H1 (cell line): ENCODE measurements at regions not wholly inside any gene's neighbourhood (a gene's known extent, or its start where the extent isn't known, plus 50 kb on each side); places are given as distances from the start of the nearest gene placed in this dataset.

Experiments used
- CTCF ChIA-PET: fragments of 300-600 bp; sonication (Branson Sonifier 250); formaldehyde crosslinking; loops from one replicate; lab custom pipeline; 2021; ENCODE audit not compliant: partially characterized antibody; lab: Charles Lee
- POLR2A ChIA-PET: fragments of 300-600 bp; sonication (Branson Sonifier 250); formaldehyde crosslinking; loops from one replicate; lab custom pipeline; 2021; ENCODE audit warnings: inconsistent platforms; ENCODE audit not compliant: partially characterized antibody; lab: Charles Lee
- DNase-seq, 2 experiments: peaks; one replicate each; pipeline versions ENCODE4 v3.0.0 to v3.0.0-alpha.2; 2010 to 2022; ENCODE audit warnings: low spot score in 2 of 2, low read depth in 1 of 2, mixed read lengths in 1 of 2
- FAIRE-seq: peaks from 2 replicates; lab custom pipeline; 2011; peaks lifted over from hg19 to GRCh38; lab: Jason Lieb, UNC
- H2AFZ ChIP-seq: 2 replicates; pipeline ENCODE4 v1.8.1; 2012; ENCODE audit warnings: low read length, inconsistent platforms
- H2AK5ac ChIP-seq: 2 replicates; pipeline ENCODE4 v1.6.1; 2013; ENCODE audit warnings: low read depth, low read length
- H2BK120ac ChIP-seq: replicated peaks from 2 replicates; pipeline ENCODE3; 2013; ENCODE audit warnings: low read depth, low read length, inconsistent platforms
- H2BK12ac ChIP-seq: 2 replicates; pipeline ENCODE4 v1.6.1; 2013; ENCODE audit warnings: low read depth, low read length
- H2BK15ac ChIP-seq: 2 replicates; pipeline ENCODE4 v1.6.1; 2013; ENCODE audit warnings: low read length
- H2BK20ac ChIP-seq: 2 replicates; pipeline ENCODE4 v1.6.1; 2013; ENCODE audit warnings: low read length
- H2BK5ac ChIP-seq: 2 replicates; pipeline ENCODE4 v1.6.1; 2013; ENCODE audit warnings: low read depth, low read length
- H3K14ac ChIP-seq: 2 replicates; pipeline ENCODE4 v1.6.1; 2013; ENCODE audit warnings: inconsistent platforms; ENCODE audit not compliant: insufficient read length
- H3K18ac ChIP-seq: 2 replicates; pipeline ENCODE4 v1.6.1; 2013; ENCODE audit warnings: low read length; ENCODE audit errors: extremely low read depth
- H3K23ac ChIP-seq: 2 replicates; pipeline ENCODE4 v1.6.1; 2013; ENCODE audit warnings: inconsistent platforms; ENCODE audit not compliant: insufficient read length
- H3K23me2 ChIP-seq: 2 replicates; pipeline ENCODE4 v1.6.1; 2013; ENCODE audit warnings: low read depth, low read length
- H3K27ac ChIP-seq: 2 replicates; pipeline ENCODE4 v1.6.1; 2011; ENCODE audit warnings: low read depth, low read length, inconsistent platforms
- H3K27me3 ChIP-seq, 4 experiments: replicated peaks in 1 of 4; 1 replicate in 1 of 4; 2 replicates in 3 of 4; pipeline versions ENCODE4 v1.6.1 to v1.8.1; 2011 to 2013; ENCODE audit warnings: low read length in 3 of 4, mild to moderate bottlenecking in 3 of 4, inconsistent platforms in 2 of 4, mixed read lengths in 2 of 4, moderate library complexity in 1 of 4; ENCODE audit not compliant: control insufficient read depth in 3 of 4, insufficient read depth in 3 of 4; ENCODE audit errors: extremely low read depth in 1 of 4
- H3K36me3 ChIP-seq, 4 experiments: 2 replicates each; pipeline versions ENCODE4 v1.6.1 to v1.8.1; 2011 to 2013; ENCODE audit warnings: mild to moderate bottlenecking in 4 of 4, low read length in 3 of 4, moderate library complexity in 2 of 4, control low read depth in 1 of 4, inconsistent platforms in 1 of 4; ENCODE audit not compliant: insufficient read depth in 4 of 4, control insufficient read depth in 2 of 4
- H3K4ac ChIP-seq: replicated peaks from 2 replicates; pipeline ENCODE3; 2013; ENCODE audit warnings: low read length, low read depth, mixed read lengths, inconsistent platforms; ENCODE audit not compliant: insufficient read length
- H3K4me1 ChIP-seq, 4 experiments: replicated peaks in 1 of 4; 1 replicate in 1 of 4; 2 replicates in 3 of 4; pipeline versions ENCODE4 v1.6.1 to v1.8.1; 2011 to 2013; ENCODE audit warnings: low read length in 3 of 4, inconsistent platforms in 2 of 4, mixed read lengths in 1 of 4; ENCODE audit not compliant: insufficient read depth in 4 of 4, control insufficient read depth in 3 of 4
- H3K4me2 ChIP-seq, 2 experiments: 2 replicates each; pipeline versions ENCODE4 v1.6.1 to v1.8.1; 2011 to 2013; ENCODE audit warnings: low read depth in 2 of 2, low read length in 2 of 2, control low read depth in 1 of 2, inconsistent platforms in 1 of 2, mild to moderate bottlenecking in 1 of 2; ENCODE audit not compliant: insufficient read depth in 1 of 2
- H3K4me3 ChIP-seq, 4 experiments: fragments of 200-600, 300-600 bp in 1 of 4; sonication (generic), shearing (Covaris generic), sonication (Bioruptor Twin) in 1 of 4; 2 replicates each; pipeline versions ENCODE4 v1.5.1 to v1.8.1; 2011 to 2016; ENCODE audit warnings: low read length in 4 of 4, low read depth in 3 of 4, control low read depth in 2 of 4, inconsistent platforms in 2 of 4, mild to moderate bottlenecking in 2 of 4, mixed read lengths in 1 of 4, moderate library complexity in 1 of 4; ENCODE audit not compliant: insufficient read depth in 2 of 4; ENCODE audit errors: extremely low read depth in 1 of 4
- H3K56ac ChIP-seq: replicated peaks from 2 replicates; pipeline ENCODE3; 2013; ENCODE audit warnings: low read depth, mild to moderate bottlenecking, mixed read lengths, low read length, inconsistent platforms; ENCODE audit not compliant: insufficient read length
- H3K79me1 ChIP-seq: 2 replicates; pipeline ENCODE4 v1.6.1; 2013; ENCODE audit warnings: low read depth, low read length, control low read depth
- H3K79me2 ChIP-seq, 2 experiments: 2 replicates each; pipeline versions ENCODE4 v1.6.1 to v1.8.1; 2012 to 2013; ENCODE audit warnings: low read length in 2 of 2, mild to moderate bottlenecking in 2 of 2, inconsistent platforms in 1 of 2; ENCODE audit not compliant: insufficient read depth in 2 of 2, control insufficient read depth in 1 of 2
- H3K9ac ChIP-seq, 4 experiments: replicated peaks in 1 of 4; 1 replicate in 1 of 4; 2 replicates in 3 of 4; pipeline versions ENCODE4 v1.6.1 to v1.8.1; 2011 to 2013; ENCODE audit warnings: low read depth in 3 of 4, low read length in 3 of 4, control low read depth in 2 of 4, mild to moderate bottlenecking in 2 of 4, moderate library complexity in 2 of 4, inconsistent platforms in 1 of 4; ENCODE audit errors: extremely low read depth in 1 of 4
- H3K9me3 ChIP-seq, 2 experiments: 2 replicates each; pipeline versions ENCODE4 v1.6.1 to v1.8.1; 2012 to 2013; ENCODE audit warnings: mild to moderate bottlenecking in 2 of 2, moderate library complexity in 2 of 2, control low read depth in 1 of 2, inconsistent platforms in 1 of 2, low read depth in 1 of 2, low read length in 1 of 2, mixed read lengths in 1 of 2; ENCODE audit not compliant: insufficient read depth in 2 of 2
- H4K20me1 ChIP-seq, 2 experiments: replicated peaks in 1 of 2; 2 replicates each; pipeline versions ENCODE3 to v1.8.1; 2011 to 2013; ENCODE audit warnings: inconsistent platforms in 2 of 2, low read length in 2 of 2, mild to moderate bottlenecking in 1 of 2; ENCODE audit not compliant: insufficient read depth in 2 of 2, control insufficient read depth in 1 of 2
- H4K5ac ChIP-seq: 2 replicates; pipeline ENCODE4 v1.6.1; 2013; ENCODE audit warnings: low read length, low read depth, mixed read lengths, inconsistent platforms; ENCODE audit not compliant: insufficient read length
- H4K8ac ChIP-seq: 2 replicates; pipeline ENCODE4 v1.8.0; 2013; ENCODE audit warnings: mild to moderate bottlenecking, moderate library complexity, low read length, inconsistent platforms; ENCODE audit not compliant: insufficient read depth; ENCODE audit errors: extremely low read depth
- H4K91ac ChIP-seq: replicated peaks from 2 replicates; pipeline ENCODE3; 2013; ENCODE audit warnings: low read length, mixed read lengths, inconsistent platforms; ENCODE audit not compliant: insufficient read length
- GABPA ChIP-seq: IDR thresholded peaks from 2 replicates; pipeline ENCODE4 v1.6.1; 2011; ENCODE audit warnings: mild to moderate bottlenecking, low read length, moderate library complexity, borderline replicate concordance; ENCODE audit not compliant: insufficient read depth
- TAF1 ChIP-seq: IDR thresholded peaks from 2 replicates; pipeline ENCODE4 v1.6.1; 2011; ENCODE audit warnings: mild to moderate bottlenecking, low read depth, low read length
- WGBS, 2 experiments: shearing (Covaris generic) in 1 of 2; methylation state at CpG; one replicate each; pipeline versions ENCODE4 v1.1.6 to v1.1.7; 2013 to 2015; ENCODE audit warnings: low lambda C conversion rate in 2 of 2, mixed read lengths in 2 of 2, inconsistent platforms in 1 of 2, low coverage in 1 of 2, missing lambda C conversion rate in 1 of 2; ENCODE audit not compliant: insufficient replicate concordance in 2 of 2, insufficient coverage in 1 of 2, insufficient read length in 1 of 2; ENCODE audit errors: extremely low coverage in 1 of 2, missing lambda C conversion rate in 1 of 2; 5-methylcytosine and 5-hydroxymethylcytosine counted together

GRCh38 chr6:113347436-113347835 is 509.7 kb upstream of the MARCKS start:
- Histone ChIP-seq H3K4ac (no peak overlapping the region), H4K8ac (no peak overlapping the region), H2BK12ac (no peak overlapping the region), H3K9ac (no peak overlapping the region), H2AK5ac (no peak overlapping the region), H3K18ac (no peak overlapping the region), H4K20me1 (no peaks in the 10 kb centered on the region), H3K27ac (no peak overlapping the region), H3K4me2 (no peak overlapping the region), H3K79me1 (no peaks in the 10 kb centered on the region), H3K27me3 (no peaks in the 10 kb centered on the region), H4K5ac (no peak overlapping the region), H3K9me3 (no peaks in the 10 kb centered on the region), H3K23ac (no peak overlapping the region), H3K4me1 (no peaks in the 10 kb centered on the region), H2BK5ac (no peak overlapping the region), H2AFZ (no peak overlapping the region), H2BK15ac (no peak overlapping the region), H2BK120ac (no peak overlapping the region), H3K4me3 (no peak overlapping the region), H3K23me2 (no peaks in the 10 kb centered on the region), H3K36me3 (no peaks in the 10 kb centered on the region), H3K14ac (no peak overlapping the region), H4K91ac (no peak overlapping the region), H3K56ac (no peak overlapping the region), H3K79me2 (no peaks in the 10 kb centered on the region), H2BK20ac (no peak overlapping the region)
- ChIA-PET POLR2A (no interaction called here), CTCF (no interaction called here)
- 84% methylated on average over 3 of the region's 3 CpGs; no CpG with 5 or more reads in 1 of the 2 experiments for WGBS, 2 experiments
- DNase-seq = no peak
- no peak for FAIRE-seq
- no peak for TF ChIP-seq GABPA
- TF ChIP-seq TAF1 = no peak
